Activated T-cell treated with anti-CD3 and anti-CD28 coated beads for 48 hours (primary cell): ENCODE measurements at regions not wholly inside any gene's neighbourhood (a gene's known extent, or its start where the extent isn't known, plus 50 kb on each side); places are given as distances from the start of the nearest gene placed in this dataset.
"Not testable (repeated sequence)": the region's sequence is repeated elsewhere in the genome, so short reads cannot be mapped to it uniquely, and the experiment has no call there.

ENCODE experiments used
- DNase-seq: peaks from one replicate; pipeline ENCODE4 v3.0.0-alpha.2; 2020; ENCODE audit warnings: low read depth

- DNase-seq, result no peak
Observed at GRCh38 chr2:220703279-220703678, 868.8 kb downstream of the EPHA4 start.

DNA sequence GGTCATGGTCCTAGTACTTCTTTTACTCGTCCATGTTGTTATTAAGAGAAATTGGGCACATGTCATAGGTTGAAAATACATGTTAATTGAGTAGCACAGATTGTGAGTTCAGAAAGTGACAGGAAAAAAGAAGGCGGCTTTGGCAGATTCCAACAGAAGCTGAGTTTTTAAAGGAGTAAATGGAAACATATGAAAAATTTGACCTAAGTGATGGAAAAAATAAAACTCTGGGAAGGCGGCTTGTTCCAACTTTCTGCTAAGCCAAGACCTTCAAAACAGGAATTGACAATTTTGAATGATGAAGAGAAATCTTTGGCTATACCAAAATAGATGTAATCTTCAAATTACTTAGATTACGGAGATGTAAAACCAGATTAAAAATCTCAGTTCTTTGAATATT is 868.0 kb downstream of the EPHA4 start:
- DNase-seq, result no peak

DNA sequence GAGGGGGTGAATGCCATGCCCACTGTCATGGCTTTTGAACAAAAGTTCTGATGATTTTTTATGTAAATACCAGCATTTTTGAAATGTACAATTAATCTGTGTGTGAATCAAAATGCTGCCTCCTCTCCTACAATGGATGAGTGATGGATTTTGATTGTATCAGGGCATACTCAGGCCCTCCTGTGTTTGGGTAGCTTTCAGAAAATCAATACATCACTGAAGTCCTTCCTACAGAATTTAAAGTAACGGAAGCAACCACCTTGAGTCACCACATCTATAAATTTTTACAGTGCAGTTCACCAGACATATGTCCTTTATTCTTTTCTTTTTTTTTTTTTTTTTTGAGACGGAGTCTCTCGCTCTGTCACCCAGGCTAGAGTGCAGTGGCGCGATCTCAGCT is 867.3 kb downstream of the EPHA4 start:
- no peak for DNase-seq

DNA sequence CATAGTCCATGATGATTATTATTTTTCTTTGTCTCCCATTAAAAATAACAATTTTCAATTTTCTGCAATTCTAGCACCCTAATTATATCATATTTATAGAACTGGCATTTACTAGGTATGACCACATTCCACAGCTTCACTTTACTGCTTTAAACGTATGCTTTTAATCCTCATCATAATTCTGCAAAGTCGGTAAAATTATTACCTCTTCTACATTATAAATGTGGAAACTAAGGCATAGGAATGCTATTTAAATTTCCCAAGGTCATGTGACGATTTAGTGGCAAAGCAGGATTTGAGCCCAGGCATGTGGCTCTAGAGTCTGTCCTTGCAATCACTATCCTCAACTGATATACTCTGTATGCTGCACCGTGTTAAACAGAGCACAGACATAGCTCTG is 866.4 kb downstream of the EPHA4 start:
- DNase-seq, result no peak

- DNase-seq, result no peak
Observed at GRCh38 chr2:220707261-220707660, 864.8 kb downstream of the EPHA4 start.

- no peak for DNase-seq
Observed at GRCh38 chr2:220708366-220708765, 863.7 kb downstream of the EPHA4 start.

- DNase-seq, result no peak
Observed at GRCh38 chr2:220717283-220717682, 854.8 kb downstream of the EPHA4 start.

- DNase-seq, result no peak
Observed at GRCh38 chr2:220736778-220737177, 835.3 kb downstream of the EPHA4 start.

DNA sequence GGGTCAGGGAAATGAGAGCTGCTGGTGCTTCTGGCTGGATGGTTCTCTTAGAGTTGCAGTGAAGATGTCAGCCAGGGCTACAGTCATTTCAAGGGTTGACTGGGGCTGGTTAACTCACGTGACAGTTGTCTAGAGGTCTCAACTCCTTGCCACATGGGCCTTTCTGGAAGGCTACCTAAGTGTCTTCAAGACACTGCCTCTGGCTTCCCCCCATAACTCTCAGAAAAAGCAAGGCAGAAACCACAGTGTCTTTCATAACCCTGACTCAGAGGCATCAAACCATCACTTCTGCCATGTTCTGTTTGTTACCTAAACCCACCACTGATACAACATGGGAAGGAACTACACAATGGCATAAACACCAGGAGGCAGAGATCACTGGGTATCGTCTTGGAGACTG is 828.9 kb downstream of the EPHA4 start:
- DNase-seq, result no peak

DNA sequence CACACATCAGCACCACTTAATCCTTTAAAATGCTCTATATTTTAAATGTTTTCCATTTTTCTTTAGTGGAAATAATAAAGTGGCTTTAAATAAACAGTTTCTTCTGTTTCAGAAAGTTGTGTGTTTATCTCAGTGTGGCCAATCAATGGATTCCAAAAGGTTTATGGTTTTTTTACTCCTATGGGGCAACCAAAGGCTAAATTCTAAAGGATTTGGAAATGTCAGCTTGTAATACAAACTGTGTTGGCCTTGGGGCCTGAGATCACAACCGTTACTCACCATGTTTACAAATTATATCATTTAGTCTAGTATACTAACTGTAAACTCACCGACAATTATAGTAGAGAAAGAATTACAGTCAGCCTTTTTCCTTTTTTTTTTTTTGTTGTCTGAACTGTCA is 827.2 kb downstream of the EPHA4 start:
- DNase-seq, result no peak

DNA sequence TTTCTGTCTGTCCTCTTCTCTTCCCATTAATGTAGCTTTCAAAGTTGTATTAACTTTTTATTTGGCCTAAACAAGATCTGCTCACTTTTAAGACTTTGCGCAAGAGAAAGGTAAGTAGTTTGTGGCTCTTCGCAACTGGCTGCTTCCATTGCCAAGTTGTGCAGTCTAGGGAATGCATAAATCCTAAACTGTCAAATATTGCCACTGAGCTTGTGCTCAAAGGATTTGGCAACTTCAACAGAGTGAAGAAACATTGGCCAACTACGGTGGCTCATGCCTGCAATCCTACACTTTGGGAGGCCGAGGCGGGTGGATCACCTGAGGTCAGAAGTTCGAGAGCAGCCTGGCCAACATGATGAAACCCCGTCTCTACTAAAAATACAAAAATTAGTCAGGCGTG is 826.4 kb downstream of the EPHA4 start:
- DNase-seq, result no peak

- no peak for DNase-seq
Observed at GRCh38 chr2:220747736-220748135, 824.4 kb downstream of the EPHA4 start.

- no peak for DNase-seq
Observed at GRCh38 chr2:220748875-220749479, 823.1 kb downstream of the EPHA4 start.

- DNase-seq, result no peak
Observed at GRCh38 chr2:220753486-220753885, 818.6 kb downstream of the EPHA4 start.

DNA sequence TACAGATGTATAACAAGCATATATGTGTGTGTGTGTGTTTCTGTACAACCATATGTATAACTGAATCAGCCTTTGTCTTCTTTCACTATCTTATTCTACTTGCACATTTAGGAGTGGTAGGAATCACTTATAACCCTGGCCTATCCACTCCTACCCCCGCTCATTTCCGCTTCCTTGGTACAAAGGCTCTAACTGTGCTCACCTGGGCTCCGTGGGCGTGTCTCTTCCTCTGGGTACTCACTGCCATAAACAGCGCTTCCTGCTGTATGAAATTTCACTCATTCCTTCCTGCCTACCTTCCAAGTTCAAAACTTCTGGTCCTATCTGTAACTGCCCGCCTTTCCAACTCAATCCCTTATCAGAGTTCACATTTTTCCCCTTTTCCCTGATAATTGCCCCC is 815.5 kb downstream of the EPHA4 start:
- no peak for DNase-seq

- not testable (repeated sequence) for DNase-seq
Observed at GRCh38 chr2:220758376-220758775, 813.7 kb downstream of the EPHA4 start.

DNA sequence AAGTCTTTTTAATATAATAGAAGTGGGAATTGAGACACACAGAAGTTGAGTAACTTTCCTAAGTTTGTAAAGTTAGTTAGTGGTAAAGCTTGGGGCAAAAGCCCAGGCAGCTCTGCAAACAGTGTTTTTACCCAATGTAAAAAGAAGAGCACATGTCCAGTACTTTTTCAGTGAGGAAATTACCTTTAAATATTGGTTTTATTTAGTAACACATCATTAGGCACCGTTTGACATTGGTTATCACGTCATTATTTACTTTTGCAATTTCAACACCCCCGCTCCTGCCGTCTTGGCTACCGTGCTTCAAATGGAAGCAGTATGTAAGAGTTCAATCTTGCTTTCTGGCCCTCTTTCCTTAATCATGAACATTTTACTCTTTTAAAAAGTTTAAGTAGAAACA is 807.9 kb downstream of the EPHA4 start:
- DNase-seq, result no peak

GRCh38 chr2:220767591-220768255 is 804.4 kb downstream of the EPHA4 start:
- no peak for DNase-seq

DNA sequence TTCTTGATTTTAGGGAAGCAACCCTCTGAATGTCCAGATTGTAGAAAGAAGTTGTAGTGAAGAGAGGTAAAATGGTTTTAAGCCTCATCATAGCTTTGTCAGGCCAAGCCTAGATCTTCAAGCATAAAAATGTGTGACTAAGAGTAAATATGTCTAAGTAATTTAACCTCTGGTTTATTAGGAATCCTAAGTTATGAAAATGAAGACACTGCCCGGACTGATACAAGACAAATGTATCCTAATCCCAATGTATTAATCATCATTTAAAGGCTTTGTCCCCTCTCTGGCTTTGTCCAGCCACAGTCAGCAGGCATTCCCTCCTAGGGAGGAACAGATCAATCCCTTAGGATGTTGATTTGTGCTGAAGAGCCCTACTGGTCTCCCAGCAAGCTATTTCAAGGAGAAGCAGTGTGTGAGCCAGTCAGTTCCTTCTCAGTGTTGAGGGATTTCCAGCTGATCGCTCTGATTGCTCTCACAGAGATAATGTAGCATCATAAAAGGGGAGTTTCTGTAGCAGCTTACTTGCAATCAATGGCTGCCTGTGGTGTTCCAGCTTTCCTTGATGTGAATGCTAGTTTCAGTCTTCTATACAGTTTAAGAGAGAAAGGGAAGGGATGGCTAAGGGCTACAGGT is 796.1 kb downstream of the EPHA4 start:
- DNase-seq, result no peak

DNA sequence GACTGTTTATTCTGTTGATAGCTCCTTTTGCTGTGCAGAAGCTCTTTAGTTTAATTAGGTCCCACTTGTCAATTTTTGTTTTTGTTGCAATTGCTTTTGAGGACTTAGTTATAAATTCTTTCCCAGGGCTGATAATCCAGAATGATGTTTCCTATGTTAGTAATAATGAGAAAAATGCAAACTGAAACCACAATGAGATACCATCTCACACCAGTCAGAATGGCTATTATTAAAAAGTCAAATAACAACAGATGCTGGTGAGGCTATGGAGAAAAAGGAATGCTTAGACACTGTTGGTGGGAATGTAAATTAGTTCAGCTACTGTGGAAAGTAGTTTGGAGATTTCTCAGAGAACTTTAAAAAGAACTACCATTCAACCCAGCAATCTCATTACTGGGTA is 793.0 kb downstream of the EPHA4 start:
- not testable (repeated sequence) for DNase-seq

- no peak for DNase-seq
Observed at GRCh38 chr2:220779511-220779910, 792.6 kb downstream of the EPHA4 start.

- DNase-seq, result no peak
Observed at GRCh38 chr2:220779931-220780330, 792.2 kb downstream of the EPHA4 start.

GRCh38 chr2:220781622-220782241 is 790.4 kb downstream of the EPHA4 start:
- DNase-seq, result no peak
